Right cardiac atrium (tissue), 5 donors: ENCODE measurements at regions not wholly inside any gene's neighbourhood (a gene's known extent, or its start where the extent isn't known, plus 50 kb on each side); places are given as distances from the start of the nearest gene placed in this dataset.
"Not testable (repeated sequence)": the region's sequence is repeated elsewhere in the genome, so short reads cannot be mapped to it uniquely, and the experiment has no call there.

Experiments
- ATAC-seq, 2 donors: fragments of 200-7000 bp; cut with Tn5 transposase; one replicate each; pipeline versions ENCODE4 v1.8.0 to v1.9.1; 2020; ENCODE audit warnings: moderate library complexity in 2 of 2, mild to moderate bottlenecking in 1 of 2
- DNase-seq, 3 donors: peaks; one replicate each; pipeline ENCODE4 v3.0.0-alpha.2; 2020
- H3K27ac ChIP-seq: one replicate; pipeline ENCODE4 v1.5.1; 2013; ENCODE audit warnings: mild to moderate bottlenecking, low read length, control low read depth, moderate library complexity
- H3K27me3 ChIP-seq: one replicate; pipeline ENCODE4 v1.6.1; 2013; ENCODE audit not compliant: control insufficient read depth, insufficient read depth
- H3K4me1 ChIP-seq: one replicate; pipeline ENCODE4 v1.6.1; 2013; ENCODE audit warnings: low read length; ENCODE audit not compliant: control insufficient read depth, insufficient read depth
- H3K4me3 ChIP-seq: one replicate; pipeline ENCODE4 v1.5.1; 2013; ENCODE audit warnings: low read length, control low read depth
- H3K9me3 ChIP-seq: one replicate; pipeline ENCODE4 v1.6.1; 2013; ENCODE audit warnings: low read length; ENCODE audit not compliant: control insufficient read depth
- WGBS: extraction: QIAGEN DNeasy Blood & Tissue Kit; methylation state at CpG from one replicate; pipeline ENCODE4 v1.1.7; 2013; 5-methylcytosine and 5-hydroxymethylcytosine counted together
- intact Hi-C, 4 donors: fragments of 100-400 bp; cut with DNase I; formaldehyde crosslinking; loops; one replicate each; pipeline versions ENCODE4 v1.11.0 to v1.14.0; 2022 to 2023
- donor health status: healthy with polysubstance abuse.
- donor health status: DM: no; HTN: yes; CAD: no.
- donor health status: DM: no; HTN: no; CAD: no.
- donor health status: DM: no; HTN: yes; CAD: no; lungs with severe emphysema.
- donor health status: DM: yes; HTN: yes; CAD: no.

GRCh38 chr13:33556828-33557227, 261.1 kb upstream of the RFC3 start:
- ATAC-seq (no peak), DNase-seq (no peak)
- intact Hi-C loops: loop anchor here in 2 of 4 donors (5.0 kb wide), 1 partner anchor 165 kb away; no protein-coding TSS in a partner anchor
- no peak overlapping the region for H3K4me3 ChIP-seq
- H3K27me3 ChIP-seq: no peaks in the 10 kb centered on the region
- H3K4me1 ChIP-seq: no peaks in the 10 kb centered on the region
- H3K9me3 ChIP-seq: no peaks in the 10 kb centered on the region
- H3K27ac ChIP-seq: no peak overlapping the region
- WGBS: 98% methylated on average over 1 of the region's 1 CpG

GRCh38 chr13:33560726-33561125, 257.2 kb upstream of the RFC3 start:
- intact Hi-C loops: no loop called here
- no peak overlapping the region for H3K27ac ChIP-seq

DNA sequence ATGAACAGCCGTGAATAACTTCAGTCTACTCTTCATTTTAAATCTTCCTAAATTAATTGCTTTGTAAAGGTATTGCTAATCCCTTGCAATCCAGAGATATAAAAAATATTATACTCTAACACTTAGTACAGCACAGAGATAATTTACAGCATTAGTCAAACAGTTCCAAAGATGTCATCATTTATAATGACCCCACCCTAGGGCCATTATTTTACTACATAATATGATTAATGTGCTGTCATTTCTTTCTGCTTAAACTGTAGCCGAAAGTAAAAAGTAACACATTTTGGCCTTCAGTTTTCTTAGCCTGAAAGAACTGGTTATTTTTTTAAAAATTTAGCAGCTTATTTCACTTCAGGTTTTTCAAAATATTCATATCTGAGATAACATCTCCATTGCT, 256.3 kb upstream of the RFC3 start:
- Histone ChIP-seq H3K27me3 (no peaks in the 10 kb centered on the region), H3K4me3 (no peak overlapping the region), H3K9me3 (no peaks in the 10 kb centered on the region), H3K4me1 (peaks cover 2% of the 10 kb centered on the region), H3K27ac (no peak overlapping the region)
- ATAC-seq (no peak), DNase-seq (no peak)
- WGBS: 80% methylated on average over 2 of the region's 2 CpGs
- intact Hi-C loops: no loop called here

More at GRCh38 chr13:33560726-33561125, 257.2 kb upstream of the RFC3 start:
- H3K9me3 ChIP-seq: no peaks in the 10 kb centered on the region
- no peak overlapping the region for H3K4me3 ChIP-seq
- DNase-seq (no peak), ATAC-seq (no peak)
- peaks cover 2% of the 10 kb centered on the region for H3K4me1 ChIP-seq
- no peaks in the 10 kb centered on the region for H3K27me3 ChIP-seq

DNA sequence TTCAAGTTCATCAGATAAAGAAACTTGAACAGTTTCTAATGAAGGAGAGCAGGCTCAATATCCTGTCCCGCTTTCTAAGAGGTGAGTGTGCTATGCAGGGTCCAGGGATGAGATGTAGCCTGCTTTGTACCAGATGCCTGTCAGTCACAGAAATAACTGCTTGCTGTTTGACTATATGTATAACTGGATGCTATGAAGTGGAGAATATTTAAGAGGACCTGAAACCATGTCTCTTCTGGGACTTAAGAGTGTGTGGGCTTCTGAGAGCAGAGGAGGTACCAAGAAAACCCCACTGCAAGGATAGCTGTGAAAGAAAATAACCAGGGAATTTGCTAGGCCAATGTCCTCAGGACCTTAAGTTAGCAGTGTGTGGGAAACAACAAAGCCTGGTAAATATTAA, 246.3 kb upstream of the RFC3 start:
- WGBS: 95% methylated on average over 1 of the region's 1 CpG
- Histone ChIP-seq H3K9me3 (no peaks in the 10 kb centered on the region), H3K27me3 (no peaks in the 10 kb centered on the region), H3K27ac (no peak overlapping the region), H3K4me1 (peaks cover 1% of the 10 kb centered on the region), H3K4me3 (no peak overlapping the region)
- intact Hi-C loops: no loop called here
- ATAC-seq (no peak), DNase-seq (no peak)

- WGBS: 85% methylated on average over 2 of the region's 2 CpGs
- H3K4me1 ChIP-seq, H3K27me3 ChIP-seq, H3K4me3 ChIP-seq, H3K9me3 ChIP-seq, ATAC-seq, DNase-seq, H3K27ac ChIP-seq, intact Hi-C loops: not testable (repeated sequence)
These were observed 245.6 kb upstream of the RFC3 start for GRCh38 chr13:33572322-33572721.

GRCh38 chr13:33575378-33575777, 242.6 kb upstream of the RFC3 start:
- no peaks in the 10 kb centered on the region for H3K9me3 ChIP-seq
- H3K27me3 ChIP-seq: no peaks in the 10 kb centered on the region
- intact Hi-C loops: no loop called here
- DNase-seq (no peak), ATAC-seq (no peak)
- WGBS: 96% methylated on average over 1 of the region's 1 CpG
- H3K27ac ChIP-seq: no peak overlapping the region
- H3K4me1 ChIP-seq: peaks cover 1% of the 10 kb centered on the region
- H3K4me3 ChIP-seq: no peak overlapping the region

DNA sequence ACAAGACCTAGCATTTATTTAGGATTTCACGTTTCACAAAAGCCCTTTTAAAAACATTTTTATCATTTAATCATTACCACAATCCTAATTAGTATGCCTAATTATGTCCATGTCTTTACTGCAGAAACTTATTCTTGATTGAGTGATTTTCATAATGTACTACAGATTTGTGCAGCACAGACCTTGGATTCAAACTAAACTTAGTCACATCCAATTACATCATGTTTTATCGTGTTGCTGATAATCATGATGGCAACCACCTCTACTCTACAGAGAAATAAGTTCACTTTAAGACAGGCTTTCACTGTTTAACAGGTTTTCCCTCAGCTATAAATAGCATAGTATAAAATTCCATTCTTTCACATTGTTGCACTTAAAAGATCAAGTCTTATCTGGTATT, 240.9 kb upstream of the RFC3 start:
- DNase-seq (no peak), ATAC-seq (no peak)
- H3K4me3 ChIP-seq: no peak overlapping the region
- H3K9me3 ChIP-seq: no peaks in the 10 kb centered on the region
- peaks cover 1% of the 10 kb centered on the region for H3K4me1 ChIP-seq
- H3K27me3 ChIP-seq: no peaks in the 10 kb centered on the region
- H3K27ac ChIP-seq: no peak overlapping the region
- WGBS: 21% methylated on average over 2 of the region's 2 CpGs
- intact Hi-C loops: no loop called here

DNA sequence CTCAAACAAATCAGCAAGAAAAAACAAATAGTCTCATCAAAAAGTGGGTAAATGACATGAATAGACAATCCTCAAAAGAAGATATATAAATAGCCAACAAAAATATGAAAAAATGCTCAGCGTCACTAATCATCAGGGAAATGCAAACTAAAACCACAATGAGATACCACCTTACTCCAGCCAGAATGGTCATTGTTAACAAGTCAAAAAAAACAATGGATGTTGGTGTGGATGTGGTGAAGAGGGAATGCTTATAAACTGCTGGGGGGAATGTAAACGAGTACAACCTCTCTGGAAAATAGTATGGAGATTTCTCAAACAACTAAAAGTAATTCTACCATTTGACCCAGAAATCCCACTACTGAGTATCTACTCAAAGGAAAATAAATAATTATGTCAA, 239.2 kb upstream of the RFC3 start:
- WGBS: 69% methylated on average over 2 of the region's 2 CpGs
- intact Hi-C loops: no loop called here
- DNase-seq (no peak), ATAC-seq (no peak)
- H3K27me3 ChIP-seq: no peaks in the 10 kb centered on the region
- H3K4me1 ChIP-seq: peaks cover 1% of the 10 kb centered on the region
- H3K27ac ChIP-seq: no peak overlapping the region
- H3K9me3 ChIP-seq: no peaks in the 10 kb centered on the region
- no peak overlapping the region for H3K4me3 ChIP-seq

GRCh38 chr13:33582121-33582520, 235.8 kb upstream of the RFC3 start:
- no peak overlapping the region for H3K4me3 ChIP-seq
- 87% methylated on average over 4 of the region's 4 CpGs for WGBS
- no peak for ATAC-seq
- H3K9me3 ChIP-seq: no peaks in the 10 kb centered on the region
- no peak for DNase-seq
- H3K27ac ChIP-seq: no peak overlapping the region
- H3K27me3 ChIP-seq: no peaks in the 10 kb centered on the region
- H3K4me1 ChIP-seq: no peaks in the 10 kb centered on the region
- intact Hi-C loops: no loop called here

GRCh38 chr13:33583398-33583797, 234.6 kb upstream of the RFC3 start:
- H3K4me1 ChIP-seq: no peaks in the 10 kb centered on the region
- no peaks in the 10 kb centered on the region for H3K27me3 ChIP-seq
- H3K4me3 ChIP-seq: no peak overlapping the region
- intact Hi-C loops: no loop called here
- no peak overlapping the region for H3K27ac ChIP-seq
- DNase-seq (no peak), ATAC-seq (no peak)
- H3K9me3 ChIP-seq: no peaks in the 10 kb centered on the region
- WGBS: 91% methylated on average over 2 of the region's 2 CpGs

- ATAC-seq: no peak
- 86% methylated on average over 6 of the region's 6 CpGs for WGBS
- intact Hi-C loops: no loop called here
These were observed 227.0 kb upstream of the RFC3 start for GRCh38 chr13:33590936-33591335.

DNA sequence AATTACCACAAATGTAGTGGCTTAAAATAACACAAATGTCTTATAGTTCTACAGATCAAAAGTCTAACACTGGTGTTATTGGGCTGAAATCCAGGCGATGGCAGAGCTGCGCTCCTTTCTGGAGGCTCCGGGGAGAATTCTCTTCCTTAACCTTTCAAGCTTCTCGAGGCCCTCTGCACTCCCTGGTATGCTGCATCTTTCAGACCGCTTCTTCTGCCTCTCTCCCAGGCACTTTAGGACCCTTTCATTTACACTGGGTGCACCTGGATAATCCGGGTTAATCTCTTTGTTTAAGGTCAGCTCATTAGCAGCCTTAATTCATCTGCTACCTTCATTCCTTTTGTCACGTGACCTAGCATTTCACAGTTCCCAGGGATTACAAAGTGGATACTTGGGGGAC, 211.3 kb upstream of the RFC3 start:
- ATAC-seq (no peak), DNase-seq (no peak)
- Histone ChIP-seq H3K27me3 (no peaks in the 10 kb centered on the region), H3K4me1 (no peaks in the 10 kb centered on the region), H3K4me3 (no peak overlapping the region), H3K9me3 (no peaks in the 10 kb centered on the region), H3K27ac (no peak overlapping the region)
- intact Hi-C loops: no loop called here
- WGBS: 70% methylated on average over 7 of the region's 7 CpGs

More at GRCh38 chr13:33590936-33591335, 227.0 kb upstream of the RFC3 start:
- Histone ChIP-seq H3K27ac (no peak overlapping the region), H3K9me3 (no peaks in the 10 kb centered on the region), H3K27me3 (no peaks in the 10 kb centered on the region), H3K4me1 (no peaks in the 10 kb centered on the region), H3K4me3 (no peak overlapping the region)
- no peak for DNase-seq
